ENCODE measurements at regions not wholly inside any gene's neighbourhood (a gene's known extent, or its start where the extent isn't known, plus 50 kb on each side); places are given as distances from the start of the nearest gene placed in this dataset.

DNA sequence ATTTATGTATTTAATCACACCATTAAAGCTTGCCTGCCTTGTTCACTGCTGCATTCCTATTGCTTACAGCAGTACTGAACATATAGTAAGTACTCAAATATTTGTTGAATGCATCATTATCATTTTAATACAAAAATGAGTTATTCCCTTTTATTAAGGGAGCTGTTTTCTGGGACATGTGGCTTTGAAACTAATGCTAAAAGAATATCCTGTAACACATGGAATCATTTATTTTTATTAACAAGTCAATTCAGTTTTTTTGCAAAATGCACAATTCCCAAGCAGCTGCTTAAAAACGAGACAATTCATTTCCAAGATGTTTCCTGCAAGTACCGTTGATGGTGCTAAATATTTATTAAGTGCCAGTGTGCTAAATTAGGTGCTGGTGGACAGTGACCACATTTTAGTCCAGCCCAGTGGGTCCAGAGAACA lies 148.3 kb upstream of the NR3C1 start:
- Histone ChIP-seq H3K36me3 (replicated peaks) (no peaks in the 10 kb centered on the region), H3K27me3 (replicated peaks) (no peaks in the 10 kb centered on the region), H3K27ac (no peak overlapping the region), H3K4me3 (ENCODE audit: low read depth, low read length) (no peak overlapping the region)
- DNase-seq: no peak
- in situ Hi-C loops (cut with HindIII; ENCODE audit: low pct_ligation_motif_present, low sequenced_read_pairs): no loop called here
- TF ChIP-seq, protein P1, sequence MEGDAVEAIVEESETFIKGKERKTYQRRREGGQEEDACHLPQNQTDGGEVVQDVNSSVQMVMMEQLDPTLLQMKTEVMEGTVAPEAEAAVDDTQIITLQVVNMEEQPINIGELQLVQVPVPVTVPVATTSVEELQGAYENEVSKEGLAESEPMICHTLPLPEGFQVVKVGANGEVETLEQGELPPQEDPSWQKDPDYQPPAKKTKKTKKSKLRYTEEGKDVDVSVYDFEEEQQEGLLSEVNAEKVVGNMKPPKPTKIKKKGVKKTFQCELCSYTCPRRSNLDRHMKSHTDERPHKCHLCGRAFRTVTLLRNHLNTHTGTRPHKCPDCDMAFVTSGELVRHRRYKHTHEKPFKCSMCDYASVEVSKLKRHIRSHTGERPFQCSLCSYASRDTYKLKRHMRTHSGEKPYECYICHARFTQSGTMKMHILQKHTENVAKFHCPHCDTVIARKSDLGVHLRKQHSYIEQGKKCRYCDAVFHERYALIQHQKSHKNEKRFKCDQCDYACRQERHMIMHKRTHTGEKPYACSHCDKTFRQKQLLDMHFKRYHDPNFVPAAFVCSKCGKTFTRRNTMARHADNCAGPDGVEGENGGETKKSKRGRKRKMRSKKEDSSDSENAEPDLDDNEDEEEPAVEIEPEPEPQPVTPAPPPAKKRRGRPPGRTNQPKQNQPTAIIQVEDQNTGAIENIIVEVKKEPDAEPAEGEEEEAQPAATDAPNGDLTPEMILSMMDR (IDR thresholded peaks at IDR 0.05; ENCODE audit: low read depth, low read length, missing control alignments): no peak

DNA sequence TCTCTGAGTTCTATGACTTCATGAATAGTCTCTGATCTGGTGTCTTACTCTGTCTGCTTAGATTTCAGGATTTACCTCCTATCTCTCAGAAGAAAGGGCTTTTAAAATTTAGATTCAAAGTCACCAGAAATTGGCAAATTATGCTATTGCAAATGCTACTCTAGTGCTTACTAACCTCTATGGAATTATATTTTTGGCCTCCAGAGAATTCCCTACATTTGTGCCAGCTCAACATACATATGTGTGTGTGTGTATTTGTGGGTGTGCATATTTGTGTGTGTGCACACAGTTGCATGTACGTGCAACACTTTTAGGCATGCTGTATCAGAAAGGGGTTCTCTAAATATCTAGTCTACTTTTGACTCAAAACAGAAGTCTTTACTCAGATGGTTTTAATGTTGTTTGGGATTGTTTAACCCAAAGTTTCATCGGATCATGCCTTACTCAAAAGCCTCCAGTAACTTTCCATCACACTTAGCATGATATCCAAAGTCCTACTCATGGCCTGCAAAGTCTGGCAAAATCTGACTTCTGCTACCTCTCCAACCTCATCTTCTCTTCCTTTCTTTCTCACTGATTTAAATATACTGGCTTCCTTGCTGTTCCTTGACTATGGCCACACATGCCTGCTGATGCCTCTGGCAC lies 147.6 kb upstream of the NR3C1 start:
- TF ChIP-seq, protein P1 (IDR thresholded peaks at IDR 0.05; ENCODE audit: low read depth, low read length, missing control alignments): no peak
- Histone ChIP-seq H3K27ac (no peak overlapping the region), H3K36me3 (replicated peaks) (no peaks in the 10 kb centered on the region), H3K4me3 (ENCODE audit: low read depth, low read length) (no peak overlapping the region), H3K27me3 (replicated peaks) (no peaks in the 10 kb centered on the region)
- no peak for DNase-seq
- in situ Hi-C loops (cut with HindIII; ENCODE audit: low pct_ligation_motif_present, low sequenced_read_pairs): no loop called here

GRCh38 chr5:143547342-143547741 lies 143.9 kb upstream of the NR3C1 start:
- no peak overlapping the region for H3K27ac ChIP-seq
- no peak for DNase-seq
- no peaks in the 10 kb centered on the region for H3K36me3 ChIP-seq (replicated peaks)
- no peaks in the 10 kb centered on the region for H3K27me3 ChIP-seq (replicated peaks)
- H3K4me3 ChIP-seq (ENCODE audit: low read depth, low read length): no peak overlapping the region
- in situ Hi-C loops (cut with HindIII; ENCODE audit: low pct_ligation_motif_present, low sequenced_read_pairs): no loop called here
- TF ChIP-seq, protein P1 (IDR thresholded peaks at IDR 0.05; ENCODE audit: low read depth, low read length, missing control alignments): no peak

DNA sequence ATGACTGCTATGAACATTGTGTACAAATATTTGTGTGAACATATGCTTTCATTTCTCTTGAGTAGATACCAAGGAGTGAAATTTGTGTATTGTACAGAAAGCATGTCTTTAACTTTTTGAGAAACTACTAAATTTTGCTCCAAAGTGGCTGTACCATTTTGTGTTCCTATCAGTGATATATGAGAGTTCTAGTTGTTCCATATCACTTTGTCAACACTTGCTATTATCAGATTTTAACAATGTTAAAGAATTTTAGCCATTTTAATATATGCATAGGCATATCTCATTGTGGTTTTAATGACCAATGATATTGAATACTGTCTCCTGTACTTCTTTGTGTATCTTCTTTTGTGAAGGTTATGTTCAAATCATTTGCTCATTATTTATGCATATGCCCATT lies 142.9 kb upstream of the NR3C1 start:
- in situ Hi-C loops (cut with HindIII; ENCODE audit: low pct_ligation_motif_present, low sequenced_read_pairs): no loop called here
- TF ChIP-seq, protein P1 (IDR thresholded peaks at IDR 0.05; ENCODE audit: low read depth, low read length, missing control alignments): no peak
- DNase-seq: no peak
- H3K4me3 ChIP-seq (ENCODE audit: low read depth, low read length): no peak overlapping the region
- H3K27me3 ChIP-seq (replicated peaks): no peaks in the 10 kb centered on the region
- H3K27ac ChIP-seq: no peak overlapping the region
- no peaks in the 10 kb centered on the region for H3K36me3 ChIP-seq (replicated peaks)

DNA sequence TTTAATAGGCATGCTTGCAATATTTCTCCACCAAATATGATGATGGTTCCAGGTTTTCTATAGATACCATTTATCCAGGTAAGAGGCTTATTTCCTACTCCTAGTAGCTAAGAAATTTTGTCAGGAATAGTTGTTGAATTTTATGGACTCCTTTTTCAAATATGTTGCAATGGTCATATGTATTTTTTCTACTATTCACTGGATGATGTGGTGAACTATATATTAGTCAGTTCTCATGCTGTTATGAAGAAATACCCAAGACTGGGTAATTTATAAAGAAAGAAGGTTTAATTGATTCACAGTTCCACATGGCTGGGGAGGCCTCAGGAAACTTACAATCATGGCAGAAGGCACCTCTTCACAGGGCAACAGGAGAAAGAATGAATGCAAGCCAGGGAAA lies 141.1 kb upstream of the NR3C1 start:
- Histone ChIP-seq H3K36me3 (replicated peaks) (no peaks in the 10 kb centered on the region), H3K27ac (no peak overlapping the region), H3K4me3 (ENCODE audit: low read depth, low read length) (no peak overlapping the region), H3K27me3 (replicated peaks) (no peaks in the 10 kb centered on the region)
- in situ Hi-C loops (cut with HindIII; ENCODE audit: low pct_ligation_motif_present, low sequenced_read_pairs): no loop called here
- TF ChIP-seq, protein P1 (IDR thresholded peaks at IDR 0.05; ENCODE audit: low read depth, low read length, missing control alignments): no peak
- DNase-seq: no peak

Data from brain microvascular endothelial cell (primary cell).